GM18511 (cell line): ENCODE measurements at regions not wholly inside any gene's neighbourhood (a gene's known extent, or its start where the extent isn't known, plus 50 kb on each side); places are given as distances from the start of the nearest gene placed in this dataset.
"Not testable (repeated sequence)": the region's sequence is repeated elsewhere in the genome, so short reads cannot be mapped to it uniquely, and the experiment has no call there.

Source experiments
- ATAC-seq: cut with Tn5 transposase; IDR thresholded peaks from one replicate; pipeline ENCODE4 v1.9.1; 2021; ENCODE audit warnings: mild to moderate bottlenecking, moderate library complexity; ENCODE audit not compliant: unreplicated experiment

GRCh38 chr2:208921358-208921757 is 502.5 kb upstream of the MAP2 start:
- not testable (repeated sequence) for ATAC-seq

GRCh38 chr2:208927867-208928266 is 496.0 kb upstream of the MAP2 start:
- no peak for ATAC-seq

GRCh38 chr2:208929139-208929864 is 494.5 kb upstream of the MAP2 start:
- no peak for ATAC-seq

DNA sequence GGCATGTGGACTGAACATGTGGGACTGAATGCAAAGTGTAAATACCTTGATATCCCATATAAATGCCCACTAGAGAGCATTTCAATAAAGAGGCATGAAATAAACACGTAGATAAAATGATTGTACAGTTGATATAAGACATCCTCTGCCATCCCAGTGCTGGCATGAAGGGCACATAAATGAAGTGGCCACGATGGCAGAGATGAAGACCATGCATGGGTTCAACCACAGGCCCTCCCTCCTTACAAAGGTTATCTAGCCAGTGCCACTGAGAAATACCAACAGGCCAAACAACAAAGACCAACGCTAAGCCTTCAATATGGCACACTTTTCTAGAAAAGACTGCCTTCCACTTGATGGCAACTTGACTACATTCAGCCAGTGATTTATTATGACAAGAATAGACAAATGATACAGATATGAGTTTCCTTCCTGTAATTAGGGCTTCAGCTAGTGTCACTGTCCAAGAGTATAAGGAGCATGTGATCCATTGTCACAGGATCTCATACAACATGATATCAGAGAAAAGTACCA is 493.9 kb upstream of the MAP2 start:
- ATAC-seq: no peak

DNA sequence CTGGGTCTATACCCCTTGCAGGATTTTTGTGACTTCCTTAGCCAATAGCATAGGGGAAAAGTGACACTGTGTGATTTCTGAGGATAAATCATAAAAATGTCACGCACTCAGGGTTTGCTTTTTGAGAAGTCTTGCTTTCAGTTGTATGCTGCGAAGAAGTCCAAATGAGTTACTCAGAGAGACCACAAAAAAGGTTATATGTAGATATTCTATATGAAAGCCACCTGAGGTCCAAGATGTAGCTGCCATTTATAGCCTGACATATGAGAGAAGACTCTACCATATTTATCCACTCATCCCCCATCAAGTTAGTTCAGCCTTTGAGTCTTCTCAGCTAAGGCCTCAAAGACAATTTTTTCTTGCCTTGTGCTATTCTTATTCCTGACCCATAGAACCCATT is 488.3 kb upstream of the MAP2 start:
- no peak for ATAC-seq

DNA sequence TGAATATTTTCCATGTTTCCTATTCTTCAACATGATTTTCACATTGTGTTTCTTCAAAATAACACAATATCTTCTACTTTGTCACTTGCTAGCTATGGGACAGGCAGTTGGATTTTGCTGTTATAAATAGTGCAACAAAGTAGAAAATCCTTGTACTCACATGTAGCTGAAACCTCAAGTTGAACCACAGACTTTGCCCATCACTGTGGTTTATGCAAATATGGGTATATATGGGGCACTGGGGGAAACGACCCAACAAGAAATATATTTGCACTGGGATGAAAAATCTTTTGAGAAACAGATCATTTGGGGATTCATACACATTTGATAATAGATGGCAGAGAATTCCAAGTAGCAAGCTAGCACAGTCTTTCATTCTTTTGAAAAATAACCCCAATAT is 486.3 kb upstream of the MAP2 start:
- no peak for ATAC-seq

- ATAC-seq: no peak
Measured at GRCh38 chr2:208939852-208940251, 484.0 kb upstream of the MAP2 start.

- no peak for ATAC-seq
Measured at GRCh38 chr2:208945719-208946256, 478.1 kb upstream of the MAP2 start.

DNA sequence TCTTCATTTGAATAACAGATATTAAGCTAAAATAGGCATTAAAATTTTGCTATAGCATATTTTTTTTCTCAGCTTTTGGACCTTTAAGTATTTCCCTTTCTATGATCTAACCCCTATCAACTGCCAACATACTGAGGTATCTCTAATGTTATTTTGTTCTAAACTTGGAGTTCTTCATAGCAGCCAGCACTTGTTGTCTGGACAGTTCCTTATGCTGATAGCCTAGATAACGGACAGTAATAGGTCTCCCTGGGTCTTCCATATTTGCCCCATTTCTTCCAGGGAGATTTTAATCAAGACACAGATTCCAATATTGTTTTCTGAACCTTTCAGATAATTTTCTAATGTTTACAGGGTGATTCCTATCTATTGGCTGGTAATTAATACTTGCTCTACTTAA is 475.8 kb upstream of the MAP2 start:
- no peak for ATAC-seq

GRCh38 chr2:208970070-208970469 is 453.8 kb upstream of the MAP2 start:
- no peak for ATAC-seq

DNA sequence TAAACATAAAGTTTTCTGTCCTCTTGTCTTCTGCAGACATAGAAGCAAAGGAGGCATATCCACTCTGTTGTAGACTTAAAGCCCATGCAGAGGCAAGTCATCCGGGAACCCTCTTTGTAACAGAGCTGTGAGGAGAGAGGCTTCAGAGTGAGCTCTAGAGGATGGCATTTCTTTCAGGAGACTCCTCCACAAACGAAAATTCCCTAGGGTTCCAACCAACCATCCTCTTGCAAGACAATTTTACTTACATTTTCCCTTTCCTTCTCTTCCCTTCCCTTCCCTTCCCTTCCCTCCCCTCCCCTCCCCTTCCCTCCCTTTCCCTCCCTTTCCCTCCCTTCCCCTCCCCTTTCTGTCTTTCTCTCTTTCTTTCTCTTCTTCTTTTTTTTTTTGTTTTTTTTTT is 446.3 kb upstream of the MAP2 start:
- no peak for ATAC-seq

DNA sequence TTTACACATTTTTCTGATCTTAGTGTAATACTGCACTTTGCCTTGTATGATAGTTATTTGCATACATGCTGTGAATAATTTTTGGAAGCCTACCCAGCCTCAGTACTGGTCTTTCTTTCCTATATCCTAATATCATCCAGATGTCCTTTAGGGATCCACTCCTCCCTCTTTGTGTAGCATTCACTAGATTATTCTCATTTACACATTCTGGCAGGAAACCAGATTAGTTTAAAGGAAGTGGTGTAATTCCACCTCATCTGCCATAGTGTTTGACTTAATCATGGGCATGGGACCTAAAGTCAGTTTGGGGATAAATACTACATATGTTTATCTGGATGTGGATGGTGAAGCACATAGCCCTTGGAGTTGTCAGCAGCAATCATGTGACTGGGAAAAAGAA is 444.9 kb upstream of the MAP2 start:
- ATAC-seq: no peak

DNA sequence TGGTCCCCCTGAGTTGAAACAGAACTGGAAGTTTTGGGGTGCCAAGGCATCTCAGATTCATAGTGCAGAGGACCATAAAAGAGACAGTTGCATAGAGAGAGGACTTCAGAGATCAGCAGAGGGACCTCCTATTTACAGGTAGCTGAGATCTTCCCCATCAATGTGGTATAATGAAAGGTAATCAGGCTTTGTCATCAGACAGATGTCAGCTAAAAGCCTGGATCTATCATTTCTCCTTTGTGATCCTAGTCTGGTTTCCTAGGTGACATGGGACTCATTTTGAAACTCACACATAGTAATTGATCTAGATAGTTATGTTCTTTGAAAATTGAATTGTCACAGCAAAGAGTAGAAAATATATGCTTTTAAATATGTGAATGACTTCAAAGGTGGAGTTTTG is 443.5 kb upstream of the MAP2 start:
- ATAC-seq: no peak

GRCh38 chr2:208982831-208983230 is 441.0 kb upstream of the MAP2 start:
- ATAC-seq: no peak

- ATAC-seq: no peak
Measured at GRCh38 chr2:208983486-208983885, 440.4 kb upstream of the MAP2 start.

DNA sequence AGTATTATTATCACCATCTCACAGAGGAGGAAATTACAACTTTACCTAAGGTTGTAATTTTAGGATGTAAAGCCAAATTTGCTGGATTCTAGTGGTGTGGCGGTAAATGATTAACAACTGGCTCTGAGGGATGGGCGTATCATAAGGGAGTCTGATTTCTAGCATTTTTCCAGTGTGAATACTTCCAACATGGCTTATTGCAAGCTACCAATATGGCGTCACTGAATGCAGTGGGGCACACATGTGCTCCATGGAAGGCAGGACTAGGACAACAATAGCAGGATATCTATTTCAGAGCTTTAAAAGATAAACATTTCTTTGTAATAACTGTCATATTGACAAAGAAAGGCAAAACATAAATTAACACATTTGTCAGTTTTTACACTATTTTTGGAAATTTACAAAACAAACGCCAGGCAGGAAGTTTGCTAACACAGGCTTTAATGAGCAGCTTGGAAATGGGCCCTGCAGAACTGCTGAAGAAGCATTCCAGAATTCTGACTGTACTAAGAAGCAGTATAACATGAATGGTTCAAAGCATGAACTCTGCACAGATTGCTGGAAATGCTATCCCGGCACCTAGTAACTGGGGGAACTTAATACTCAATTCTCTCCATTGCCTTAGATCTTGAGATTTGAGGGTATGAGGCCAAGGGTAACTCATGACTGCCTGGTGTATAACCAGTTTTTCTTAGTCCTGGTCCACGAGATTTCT is 439.3 kb upstream of the MAP2 start:
- no peak for ATAC-seq

DNA sequence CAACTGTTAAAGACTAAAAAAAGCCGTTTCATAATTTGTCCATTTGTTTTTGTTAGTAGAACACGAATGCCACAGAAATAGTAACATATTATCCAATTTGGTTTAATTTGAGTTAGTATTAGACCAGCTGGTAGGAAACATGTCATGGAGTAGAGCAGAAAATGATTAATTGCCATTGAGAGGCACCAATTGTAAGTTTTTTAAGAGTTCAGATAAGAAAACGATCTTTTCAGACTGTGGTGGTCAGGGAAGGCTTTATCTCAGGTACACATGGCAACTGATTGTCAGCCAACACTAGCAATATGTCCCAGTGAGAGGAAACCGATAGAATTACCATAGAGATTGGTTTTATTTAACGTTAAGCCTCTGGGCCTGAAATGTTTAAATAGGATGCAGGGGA is 438.2 kb upstream of the MAP2 start:
- no peak for ATAC-seq

GRCh38 chr2:208990716-208991115 is 433.1 kb upstream of the MAP2 start:
- no peak for ATAC-seq

DNA sequence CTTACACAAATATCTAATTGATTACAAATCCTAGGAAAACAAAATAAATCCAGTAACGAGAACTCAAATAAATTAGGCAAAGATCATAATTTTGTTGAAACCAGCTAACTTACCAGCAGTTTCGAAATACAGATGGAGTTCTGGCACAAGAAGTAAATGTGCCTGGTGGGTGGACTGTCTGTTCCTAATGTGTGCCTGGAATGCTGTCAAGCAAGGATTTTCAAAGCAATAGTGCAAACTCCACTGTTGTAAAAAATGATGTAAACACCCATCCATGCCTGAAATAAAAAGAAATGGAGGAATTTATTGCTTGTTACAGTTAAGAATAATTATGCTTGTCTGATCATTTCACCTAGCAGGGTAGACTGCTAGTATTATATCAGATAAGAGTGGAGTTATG is 423.9 kb upstream of the MAP2 start:
- no peak for ATAC-seq

DNA sequence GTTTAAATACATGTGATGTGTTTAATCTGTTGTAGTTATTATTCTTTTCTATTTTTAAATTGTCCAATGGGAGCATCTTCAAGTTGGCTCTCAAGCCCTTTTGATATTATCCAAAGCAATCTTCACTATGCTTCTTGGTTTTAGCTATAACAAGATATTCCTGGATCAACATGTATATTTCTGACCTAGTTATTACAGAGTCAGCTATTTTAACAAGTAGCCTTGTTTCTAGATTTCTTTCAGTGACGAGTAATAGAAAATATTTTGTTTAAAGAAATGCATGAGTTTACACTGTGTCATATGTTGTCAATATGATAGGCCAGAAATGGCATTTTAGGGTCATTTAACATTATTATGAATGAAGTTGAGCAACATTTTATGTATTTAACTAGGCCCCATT is 421.8 kb upstream of the MAP2 start:
- ATAC-seq: no peak

DNA sequence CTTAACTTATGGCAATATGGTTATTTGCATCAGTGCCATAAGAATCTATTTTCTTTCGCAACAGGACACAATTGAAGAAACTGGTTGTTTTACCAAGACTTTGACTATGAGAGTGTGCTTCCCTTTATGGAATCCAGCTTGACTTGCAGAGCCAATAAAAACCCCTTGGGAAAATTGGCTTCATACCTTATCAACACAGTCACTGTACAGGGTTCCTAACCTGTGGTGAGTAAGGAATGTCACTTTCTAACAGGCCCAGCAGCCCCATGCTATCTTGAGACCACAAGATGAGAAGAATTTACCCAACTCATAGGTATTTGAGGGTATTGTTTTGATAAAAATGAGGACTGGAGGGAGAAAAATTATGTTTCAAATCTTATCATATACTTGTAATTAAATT is 418.5 kb upstream of the MAP2 start:
- no peak for ATAC-seq

DNA sequence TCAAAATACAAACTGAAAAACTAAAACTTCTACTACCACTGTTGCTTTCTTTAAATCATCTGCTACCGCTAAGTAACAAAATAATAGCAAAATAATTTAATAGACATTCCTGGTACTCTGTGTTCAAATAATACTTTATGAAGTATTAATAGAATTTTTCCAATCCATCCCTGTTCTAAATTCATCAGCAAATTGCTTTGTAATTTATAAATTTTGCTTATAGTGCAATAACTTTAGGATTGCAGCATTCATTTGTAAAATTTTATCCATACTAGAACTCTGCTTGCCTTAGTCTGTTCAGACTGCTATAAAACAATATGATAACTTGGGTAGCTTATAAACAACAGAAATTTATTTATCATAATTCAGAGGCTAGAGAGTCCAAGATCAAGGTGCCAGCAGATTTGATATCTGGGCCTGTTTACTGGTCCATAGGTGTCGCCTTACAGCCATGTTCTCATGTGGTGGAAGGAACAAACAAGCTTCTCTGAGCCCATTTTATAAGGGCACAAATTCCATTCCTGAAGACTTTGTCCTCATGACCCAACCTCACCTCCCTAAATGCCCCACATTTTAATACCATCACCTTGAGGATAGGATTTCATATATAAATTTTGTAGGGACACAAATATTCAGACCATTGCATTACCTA is 415.1 kb upstream of the MAP2 start:
- no peak for ATAC-seq
